H1 (cell line): ENCODE measurements at regions not wholly inside any gene's neighbourhood (a gene's known extent, or its start where the extent isn't known, plus 50 kb on each side); places are given as distances from the start of the nearest gene placed in this dataset.

Experiments used
- CTCF ChIA-PET: fragments of 300-600 bp; sonication (Branson Sonifier 250); formaldehyde crosslinking; loops from one replicate; lab custom pipeline; 2021; ENCODE audit not compliant: partially characterized antibody; lab: Charles Lee
- POLR2A ChIA-PET: fragments of 300-600 bp; sonication (Branson Sonifier 250); formaldehyde crosslinking; loops from one replicate; lab custom pipeline; 2021; ENCODE audit warnings: inconsistent platforms; ENCODE audit not compliant: partially characterized antibody; lab: Charles Lee
- DNase-seq, 2 experiments: peaks; one replicate each; pipeline versions ENCODE4 v3.0.0 to v3.0.0-alpha.2; 2010 to 2022; ENCODE audit warnings: low spot score in 2 of 2, low read depth in 1 of 2, mixed read lengths in 1 of 2
- FAIRE-seq: peaks from 2 replicates; lab custom pipeline; 2011; peaks lifted over from hg19 to GRCh38; lab: Jason Lieb, UNC
- H2AFZ ChIP-seq: 2 replicates; pipeline ENCODE4 v1.8.1; 2012; ENCODE audit warnings: low read length, inconsistent platforms
- H2AK5ac ChIP-seq: 2 replicates; pipeline ENCODE4 v1.6.1; 2013; ENCODE audit warnings: low read depth, low read length
- H2BK120ac ChIP-seq: replicated peaks from 2 replicates; pipeline ENCODE3; 2013; ENCODE audit warnings: low read depth, low read length, inconsistent platforms
- H2BK12ac ChIP-seq: 2 replicates; pipeline ENCODE4 v1.6.1; 2013; ENCODE audit warnings: low read depth, low read length
- H2BK15ac ChIP-seq: 2 replicates; pipeline ENCODE4 v1.6.1; 2013; ENCODE audit warnings: low read length
- H2BK20ac ChIP-seq: 2 replicates; pipeline ENCODE4 v1.6.1; 2013; ENCODE audit warnings: low read length
- H2BK5ac ChIP-seq: 2 replicates; pipeline ENCODE4 v1.6.1; 2013; ENCODE audit warnings: low read depth, low read length
- H3K14ac ChIP-seq: 2 replicates; pipeline ENCODE4 v1.6.1; 2013; ENCODE audit warnings: inconsistent platforms; ENCODE audit not compliant: insufficient read length
- H3K18ac ChIP-seq: 2 replicates; pipeline ENCODE4 v1.6.1; 2013; ENCODE audit warnings: low read length; ENCODE audit errors: extremely low read depth
- H3K23ac ChIP-seq: 2 replicates; pipeline ENCODE4 v1.6.1; 2013; ENCODE audit warnings: inconsistent platforms; ENCODE audit not compliant: insufficient read length
- H3K23me2 ChIP-seq: 2 replicates; pipeline ENCODE4 v1.6.1; 2013; ENCODE audit warnings: low read depth, low read length
- H3K27ac ChIP-seq: 2 replicates; pipeline ENCODE4 v1.6.1; 2011; ENCODE audit warnings: low read depth, low read length, inconsistent platforms
- H3K27me3 ChIP-seq, 4 experiments: replicated peaks in 1 of 4; 1 replicate in 1 of 4; 2 replicates in 3 of 4; pipeline versions ENCODE4 v1.6.1 to v1.8.1; 2011 to 2013; ENCODE audit warnings: low read length in 3 of 4, mild to moderate bottlenecking in 3 of 4, inconsistent platforms in 2 of 4, mixed read lengths in 2 of 4, moderate library complexity in 1 of 4; ENCODE audit not compliant: control insufficient read depth in 3 of 4, insufficient read depth in 3 of 4; ENCODE audit errors: extremely low read depth in 1 of 4
- H3K36me3 ChIP-seq, 4 experiments: 2 replicates each; pipeline versions ENCODE4 v1.6.1 to v1.8.1; 2011 to 2013; ENCODE audit warnings: mild to moderate bottlenecking in 4 of 4, low read length in 3 of 4, moderate library complexity in 2 of 4, control low read depth in 1 of 4, inconsistent platforms in 1 of 4; ENCODE audit not compliant: insufficient read depth in 4 of 4, control insufficient read depth in 2 of 4
- H3K4ac ChIP-seq: replicated peaks from 2 replicates; pipeline ENCODE3; 2013; ENCODE audit warnings: low read length, low read depth, mixed read lengths, inconsistent platforms; ENCODE audit not compliant: insufficient read length
- H3K4me1 ChIP-seq, 4 experiments: replicated peaks in 1 of 4; 1 replicate in 1 of 4; 2 replicates in 3 of 4; pipeline versions ENCODE4 v1.6.1 to v1.8.1; 2011 to 2013; ENCODE audit warnings: low read length in 3 of 4, inconsistent platforms in 2 of 4, mixed read lengths in 1 of 4; ENCODE audit not compliant: insufficient read depth in 4 of 4, control insufficient read depth in 3 of 4
- H3K4me2 ChIP-seq, 2 experiments: 2 replicates each; pipeline versions ENCODE4 v1.6.1 to v1.8.1; 2011 to 2013; ENCODE audit warnings: low read depth in 2 of 2, low read length in 2 of 2, control low read depth in 1 of 2, inconsistent platforms in 1 of 2, mild to moderate bottlenecking in 1 of 2; ENCODE audit not compliant: insufficient read depth in 1 of 2
- H3K4me3 ChIP-seq, 4 experiments: fragments of 200-600, 300-600 bp in 1 of 4; sonication (generic), shearing (Covaris generic), sonication (Bioruptor Twin) in 1 of 4; 2 replicates each; pipeline versions ENCODE4 v1.5.1 to v1.8.1; 2011 to 2016; ENCODE audit warnings: low read length in 4 of 4, low read depth in 3 of 4, control low read depth in 2 of 4, inconsistent platforms in 2 of 4, mild to moderate bottlenecking in 2 of 4, mixed read lengths in 1 of 4, moderate library complexity in 1 of 4; ENCODE audit not compliant: insufficient read depth in 2 of 4; ENCODE audit errors: extremely low read depth in 1 of 4
- H3K56ac ChIP-seq: replicated peaks from 2 replicates; pipeline ENCODE3; 2013; ENCODE audit warnings: low read depth, mild to moderate bottlenecking, mixed read lengths, low read length, inconsistent platforms; ENCODE audit not compliant: insufficient read length
- H3K79me1 ChIP-seq: 2 replicates; pipeline ENCODE4 v1.6.1; 2013; ENCODE audit warnings: low read depth, low read length, control low read depth
- H3K79me2 ChIP-seq, 2 experiments: 2 replicates each; pipeline versions ENCODE4 v1.6.1 to v1.8.1; 2012 to 2013; ENCODE audit warnings: low read length in 2 of 2, mild to moderate bottlenecking in 2 of 2, inconsistent platforms in 1 of 2; ENCODE audit not compliant: insufficient read depth in 2 of 2, control insufficient read depth in 1 of 2
- H3K9ac ChIP-seq, 4 experiments: replicated peaks in 1 of 4; 1 replicate in 1 of 4; 2 replicates in 3 of 4; pipeline versions ENCODE4 v1.6.1 to v1.8.1; 2011 to 2013; ENCODE audit warnings: low read depth in 3 of 4, low read length in 3 of 4, control low read depth in 2 of 4, mild to moderate bottlenecking in 2 of 4, moderate library complexity in 2 of 4, inconsistent platforms in 1 of 4; ENCODE audit errors: extremely low read depth in 1 of 4
- H3K9me3 ChIP-seq, 2 experiments: 2 replicates each; pipeline versions ENCODE4 v1.6.1 to v1.8.1; 2012 to 2013; ENCODE audit warnings: mild to moderate bottlenecking in 2 of 2, moderate library complexity in 2 of 2, control low read depth in 1 of 2, inconsistent platforms in 1 of 2, low read depth in 1 of 2, low read length in 1 of 2, mixed read lengths in 1 of 2; ENCODE audit not compliant: insufficient read depth in 2 of 2
- H4K20me1 ChIP-seq, 2 experiments: replicated peaks in 1 of 2; 2 replicates each; pipeline versions ENCODE3 to v1.8.1; 2011 to 2013; ENCODE audit warnings: inconsistent platforms in 2 of 2, low read length in 2 of 2, mild to moderate bottlenecking in 1 of 2; ENCODE audit not compliant: insufficient read depth in 2 of 2, control insufficient read depth in 1 of 2
- H4K5ac ChIP-seq: 2 replicates; pipeline ENCODE4 v1.6.1; 2013; ENCODE audit warnings: low read length, low read depth, mixed read lengths, inconsistent platforms; ENCODE audit not compliant: insufficient read length
- H4K8ac ChIP-seq: 2 replicates; pipeline ENCODE4 v1.8.0; 2013; ENCODE audit warnings: mild to moderate bottlenecking, moderate library complexity, low read length, inconsistent platforms; ENCODE audit not compliant: insufficient read depth; ENCODE audit errors: extremely low read depth
- H4K91ac ChIP-seq: replicated peaks from 2 replicates; pipeline ENCODE3; 2013; ENCODE audit warnings: low read length, mixed read lengths, inconsistent platforms; ENCODE audit not compliant: insufficient read length
- CTBP2 ChIP-seq: IDR thresholded peaks from 2 replicates; pipeline ENCODE4 v1.7.0; 2011; ENCODE audit warnings: borderline replicate concordance, mild to moderate bottlenecking, moderate library complexity, mixed read lengths, low read length; ENCODE audit not compliant: insufficient read depth, insufficient read length
- MAX ChIP-seq: IDR thresholded peaks from 2 replicates; pipeline ENCODE4 v1.6.1; 2012; ENCODE audit warnings: inconsistent platforms
- NANOG ChIP-seq: IDR thresholded peaks from 2 replicates; pipeline ENCODE4 v1.6.1; 2011; ENCODE audit warnings: low read length, low read depth, mild to moderate bottlenecking, inconsistent platforms; ENCODE audit not compliant: insufficient read depth, poor library complexity, severe bottlenecking
- NRF1 ChIP-seq: IDR thresholded peaks from 2 replicates; pipeline ENCODE4 v1.6.1; 2011; ENCODE audit warnings: mild to moderate bottlenecking, low read depth, low read length, improper control_type of control experiment
- POLR2A ChIP-seq, 2 experiments: IDR thresholded peaks; 1 replicate in 1 of 2; 2 replicates in 1 of 2; pipeline ENCODE4 v1.6.1; 2011; ENCODE audit warnings: low read depth in 2 of 2, low read length in 2 of 2, mild to moderate bottlenecking in 2 of 2; ENCODE audit errors: control extremely low read depth in 1 of 2
- SP4 ChIP-seq: IDR thresholded peaks from 2 replicates; pipeline ENCODE4 v1.6.1; 2012; ENCODE audit warnings: low read length, inconsistent platforms
- TAF7 ChIP-seq: optimal IDR thresholded peaks from 2 replicates; pipeline ENCODE3; 2011; ENCODE audit warnings: low read depth, mild to moderate bottlenecking, inconsistent platforms, low read length, moderate library complexity, borderline replicate concordance
- WGBS, 2 experiments: shearing (Covaris generic) in 1 of 2; methylation state at CpG; one replicate each; pipeline versions ENCODE4 v1.1.6 to v1.1.7; 2013 to 2015; ENCODE audit warnings: low lambda C conversion rate in 2 of 2, mixed read lengths in 2 of 2, inconsistent platforms in 1 of 2, low coverage in 1 of 2, missing lambda C conversion rate in 1 of 2; ENCODE audit not compliant: insufficient replicate concordance in 2 of 2, insufficient coverage in 1 of 2, insufficient read length in 1 of 2; ENCODE audit errors: extremely low coverage in 1 of 2, missing lambda C conversion rate in 1 of 2; 5-methylcytosine and 5-hydroxymethylcytosine counted together
- TF ChIP-seq, protein P1 (sequence below), 3 experiments: IDR thresholded peaks; 1 replicate in 2 of 3; 2 replicates in 1 of 3; pipeline versions ENCODE4 v1.5.1 to v1.6.1; 2011; ENCODE audit warnings: low read length in 3 of 3, mild to moderate bottlenecking in 3 of 3, inconsistent platforms in 2 of 3, low read depth in 1 of 3, moderate library complexity in 1 of 3; ENCODE audit not compliant: insufficient read depth in 1 of 3; ENCODE audit errors: control extremely low read depth in 1 of 3

- H3K27me3 ChIP-seq, result peaks cover 0 to 2% (median 0%) of the 10 kb centered on the region in 4 experiments; a peak in 1 of 7 replicates
- CTCF ChIA-PET, result interaction anchor here (0.9 to 1.4 kb wide), 3 partner anchors 67 to 174 kb away, joined by 3 to 5 read pairs (median 4); no protein-coding TSS in a partner anchor
- POLR2A ChIA-PET, result no interaction called here
- H3K9ac ChIP-seq, result no peak overlapping the region
- no peak overlapping the region for H3K23ac ChIP-seq
- no peak overlapping the region for H3K27ac ChIP-seq
- no peak overlapping the region for H2BK15ac ChIP-seq
- H4K20me1 ChIP-seq, result no peaks in the 10 kb centered on the region
- H3K4me2 ChIP-seq, result no peak overlapping the region
- H3K14ac ChIP-seq, result no peak overlapping the region
- H4K91ac ChIP-seq, result no peak overlapping the region
- no peak for TF ChIP-seq SP4
- no peak for TF ChIP-seq POLR2A (IDR thresholded peaks at IDR 0.05; ENCODE audit: control extremely low read depth in 1 of 2, low read depth in 2 of 2, low read length in 2 of 2)
- TF ChIP-seq NRF1, result no peak
- TF ChIP-seq, protein P1, sequence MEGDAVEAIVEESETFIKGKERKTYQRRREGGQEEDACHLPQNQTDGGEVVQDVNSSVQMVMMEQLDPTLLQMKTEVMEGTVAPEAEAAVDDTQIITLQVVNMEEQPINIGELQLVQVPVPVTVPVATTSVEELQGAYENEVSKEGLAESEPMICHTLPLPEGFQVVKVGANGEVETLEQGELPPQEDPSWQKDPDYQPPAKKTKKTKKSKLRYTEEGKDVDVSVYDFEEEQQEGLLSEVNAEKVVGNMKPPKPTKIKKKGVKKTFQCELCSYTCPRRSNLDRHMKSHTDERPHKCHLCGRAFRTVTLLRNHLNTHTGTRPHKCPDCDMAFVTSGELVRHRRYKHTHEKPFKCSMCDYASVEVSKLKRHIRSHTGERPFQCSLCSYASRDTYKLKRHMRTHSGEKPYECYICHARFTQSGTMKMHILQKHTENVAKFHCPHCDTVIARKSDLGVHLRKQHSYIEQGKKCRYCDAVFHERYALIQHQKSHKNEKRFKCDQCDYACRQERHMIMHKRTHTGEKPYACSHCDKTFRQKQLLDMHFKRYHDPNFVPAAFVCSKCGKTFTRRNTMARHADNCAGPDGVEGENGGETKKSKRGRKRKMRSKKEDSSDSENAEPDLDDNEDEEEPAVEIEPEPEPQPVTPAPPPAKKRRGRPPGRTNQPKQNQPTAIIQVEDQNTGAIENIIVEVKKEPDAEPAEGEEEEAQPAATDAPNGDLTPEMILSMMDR (IDR thresholded peaks at IDR 0.05; ENCODE audit: control extremely low read depth in 1 of 3, insufficient read depth in 1 of 3, low read depth in 1 of 3, low read length in 3 of 3), result no peak
- no peak for TF ChIP-seq CTBP2
- TF ChIP-seq NANOG, result no peak
- TF ChIP-seq TAF7, result no peak
- TF ChIP-seq MAX, result no peak
- H3K36me3 ChIP-seq, result no peaks in the 10 kb centered on the region
- H3K9me3 ChIP-seq, result no peaks in the 10 kb centered on the region
- no peak overlapping the region for H4K5ac ChIP-seq
- H2BK20ac ChIP-seq, result no peak overlapping the region
- H3K79me1 ChIP-seq, result no peaks in the 10 kb centered on the region
- H3K4me3 ChIP-seq, result no peak overlapping the region
- no peak overlapping the region for H3K4ac ChIP-seq
- H3K18ac ChIP-seq, result no peak overlapping the region
- no peaks in the 10 kb centered on the region for H3K23me2 ChIP-seq
- FAIRE-seq (no peak), DNase-seq (no peak)
- H4K8ac ChIP-seq, result no peak overlapping the region
- no peak overlapping the region for H2AK5ac ChIP-seq
- H3K79me2 ChIP-seq, result no peaks in the 10 kb centered on the region
- no peak overlapping the region for H2BK5ac ChIP-seq
- H3K56ac ChIP-seq, result no peak overlapping the region
- H2BK12ac ChIP-seq, result no peak overlapping the region
- 91% methylated on average over 7 of the region's 7 CpGs; no CpG with 5 or more reads in 1 of the 2 experiments for WGBS, 2 experiments
- no peak overlapping the region for H2AFZ ChIP-seq
- H3K4me1 ChIP-seq, result no peaks in the 10 kb centered on the region
- no peak overlapping the region for H2BK120ac ChIP-seq
These were observed 123.5 kb upstream of the WDR1 start for GRCh38 chr4:10239982-10240654.
